Keratinocyte (primary cell): ENCODE measurements at regions not wholly inside any gene's neighbourhood (a gene's known extent, or its start where the extent isn't known, plus 50 kb on each side); places are given as distances from the start of the nearest gene placed in this dataset.

Experiments used
- DNase-seq: peaks from one replicate; pipeline ENCODE4 v3.0.0-alpha.2; 2011; ENCODE audit warnings: low read depth, missing footprints, low spot score
- FAIRE-seq: peaks from 2 replicates; lab custom pipeline; 2011; peaks lifted over from hg19 to GRCh38; lab: Jason Lieb, UNC
- H2AFZ ChIP-seq: 2 replicates; pipeline ENCODE4 v1.6.0; 2012; ENCODE audit warnings: low read length, control low read depth, inconsistent platforms; ENCODE audit not compliant: control insufficient read depth
- H3K27ac ChIP-seq: 2 replicates; pipeline ENCODE4 v1.5.1; 2011; ENCODE audit warnings: low read length; ENCODE audit not compliant: control insufficient read depth, insufficient read depth
- H3K27me3 ChIP-seq: 3 replicates; pipeline ENCODE4 v1.6.0; 2011; ENCODE audit warnings: low read length; ENCODE audit not compliant: control insufficient read depth, insufficient read depth; ENCODE audit errors: extremely low read depth
- H3K36me3 ChIP-seq, 2 experiments: 2 replicates in 1 of 2; 3 replicates in 1 of 2; pipeline ENCODE4 v1.5.1; 2011; ENCODE audit warnings: low read length in 2 of 2, mild to moderate bottlenecking in 1 of 2; ENCODE audit not compliant: control insufficient read depth in 2 of 2, insufficient read depth in 2 of 2; ENCODE audit errors: extremely low read depth in 1 of 2
- H3K4me1 ChIP-seq: 3 replicates; pipeline ENCODE4 v1.5.1; 2011; ENCODE audit warnings: low read length; ENCODE audit not compliant: control insufficient read depth, insufficient read depth; ENCODE audit errors: extremely low read depth
- H3K4me2 ChIP-seq: 3 replicates; pipeline ENCODE4 v1.6.0; 2011; ENCODE audit warnings: low read depth, low read length; ENCODE audit not compliant: control insufficient read depth, insufficient read depth; ENCODE audit errors: extremely low read depth
- H3K4me3 ChIP-seq, 3 experiments: fragments of 200-600 bp in 1 of 3; sonication (generic) in 1 of 3; 2 replicates in 2 of 3; 3 replicates in 1 of 3; pipeline ENCODE4 v1.5.1; 2011 to 2016; ENCODE audit warnings: low read length in 3 of 3, mild to moderate bottlenecking in 3 of 3, control low read depth in 2 of 3, inconsistent platforms in 1 of 3, low read depth in 1 of 3, mixed read lengths in 1 of 3, mixed run types in 1 of 3, moderate library complexity in 1 of 3; ENCODE audit not compliant: control insufficient read depth in 2 of 3, insufficient read depth in 2 of 3; ENCODE audit errors: extremely low read depth in 1 of 3
- H3K79me2 ChIP-seq: 2 replicates; pipeline ENCODE4 v1.6.0; 2012; ENCODE audit warnings: low read length; ENCODE audit not compliant: control insufficient read depth, insufficient read depth
- H3K9ac ChIP-seq: 3 replicates; pipeline ENCODE4 v1.6.0; 2011; ENCODE audit warnings: low read length; ENCODE audit not compliant: control insufficient read depth, insufficient read depth; ENCODE audit errors: extremely low read depth
- H3K9me1 ChIP-seq: 3 replicates; pipeline ENCODE4 v1.6.0; 2011; ENCODE audit warnings: low read length; ENCODE audit not compliant: control insufficient read depth, insufficient read depth; ENCODE audit errors: extremely low read depth
- H3K9me3 ChIP-seq: 2 replicates; pipeline ENCODE4 v1.5.1; 2012; ENCODE audit warnings: low read depth, low read length; ENCODE audit not compliant: control insufficient read depth
- H4K20me1 ChIP-seq: 3 replicates; pipeline ENCODE4 v1.6.0; 2011; ENCODE audit warnings: low read length; ENCODE audit not compliant: control insufficient read depth, insufficient read depth; ENCODE audit errors: extremely low read depth
- CTCF ChIP-seq, 3 experiments: IDR thresholded peaks in 1 of 3; conservative IDR thresholded peaks in 1 of 3; optimal IDR thresholded peaks in 1 of 3; 2 replicates in 2 of 3; 3 replicates in 1 of 3; pipeline versions ENCODE3 to v1.5.1; 2011; ENCODE audit warnings: low read length in 3 of 3, mild to moderate bottlenecking in 3 of 3, moderate library complexity in 2 of 3, control low read depth in 1 of 3, inconsistent platforms in 1 of 3; ENCODE audit not compliant: insufficient read depth in 2 of 3; ENCODE audit errors: extremely low read depth in 1 of 3
- EZH2 ChIP-seq: IDR thresholded peaks from one replicate; pipeline ENCODE4 v1.6.1; 2012; ENCODE audit warnings: inconsistent platforms, mild to moderate bottlenecking, low read length, moderate library complexity
- dilution Hi-C: fragments of 300-500 bp; cut with MboI; formaldehyde crosslinking; loops from one replicate; pipeline ENCODE4 v1.7.0; 2020; ENCODE audit warnings: low sequenced_read_pairs; ENCODE audit not compliant: extremely low pct_ligation_motif_present

- Histone ChIP-seq H3K4me2 (no peak overlapping the region), H4K20me1 (no peaks in the 10 kb centered on the region), H3K27me3 (no peaks in the 10 kb centered on the region), H3K36me3 (no peaks in the 10 kb centered on the region), H3K9me1 (no peaks in the 10 kb centered on the region), H3K4me1 (no peaks in the 10 kb centered on the region), H2AFZ (no peak overlapping the region), H3K9me3 (no peaks in the 10 kb centered on the region), H3K9ac (no peak overlapping the region), H3K4me3 (no peak overlapping the region), H3K79me2 (no peaks in the 10 kb centered on the region), H3K27ac (no peak overlapping the region)
- no peak for FAIRE-seq
- no peak for DNase-seq
- TF ChIP-seq CTCF (optimal IDR thresholded peaks at IDR 0.05 in 1 of 3, IDR thresholded peaks at IDR 0.05 in 1 of 3, conservative IDR thresholded peaks at IDR 0.05 in 1 of 3; ENCODE audit: extremely low read depth in 1 of 3, insufficient read depth in 2 of 3, low read length in 3 of 3): no peak
- TF ChIP-seq EZH2: no peak
- dilution Hi-C loops: no loop called here
Measured at GRCh38 chr11:128367573-128367972, 219.8 kb downstream of the ETS1 start.

- Histone ChIP-seq H3K27me3 (no peaks in the 10 kb centered on the region), H3K27ac (no peak overlapping the region), H3K4me3 (no peak overlapping the region), H3K9ac (no peak overlapping the region), H3K4me1 (no peaks in the 10 kb centered on the region), H3K9me3 (no peaks in the 10 kb centered on the region), H3K36me3 (no peaks in the 10 kb centered on the region), H3K4me2 (no peak overlapping the region), H2AFZ (no peak overlapping the region), H3K9me1 (no peaks in the 10 kb centered on the region), H3K79me2 (no peaks in the 10 kb centered on the region), H4K20me1 (no peaks in the 10 kb centered on the region)
- dilution Hi-C loops: no loop called here
- TF ChIP-seq CTCF (optimal IDR thresholded peaks at IDR 0.05 in 1 of 3, IDR thresholded peaks at IDR 0.05 in 1 of 3, conservative IDR thresholded peaks at IDR 0.05 in 1 of 3; ENCODE audit: extremely low read depth in 1 of 3, insufficient read depth in 2 of 3, low read length in 3 of 3) (no peak), EZH2 (no peak)
- FAIRE-seq: peak; percentile 72
- no peak for DNase-seq
Measured at GRCh38 chr11:128365044-128365443, 222.3 kb downstream of the ETS1 start.
